ENCODE measurements at regions not wholly inside any gene's neighbourhood (a gene's known extent, or its start where the extent isn't known, plus 50 kb on each side); places are given as distances from the start of the nearest gene placed in this dataset.

- no peak for DNase-seq
These were observed 436.7 kb upstream of the CFAP20DC start for GRCh38 chr3:59486520-59486919.

- DNase-seq, result no peak
These were observed 433.4 kb upstream of the CFAP20DC start for GRCh38 chr3:59483191-59483590.

- no peak for DNase-seq
These were observed 432.9 kb upstream of the CFAP20DC start for GRCh38 chr3:59482684-59483083.

GRCh38 chr3:59481776-59482400, 432.1 kb upstream of the CFAP20DC start:
- no peak for DNase-seq

- DNase-seq, result no peak
These were observed 430.7 kb upstream of the CFAP20DC start for GRCh38 chr3:59480486-59480995.

GRCh38 chr3:59473636-59474035, 423.8 kb upstream of the CFAP20DC start:
- no peak for DNase-seq

GRCh38 chr3:59472541-59472940, 422.7 kb upstream of the CFAP20DC start:
- no peak for DNase-seq

GRCh38 chr3:59469948-59470723, 420.3 kb upstream of the CFAP20DC start:
- DNase-seq, result no peak

- no peak for DNase-seq
These were observed 417.7 kb upstream of the CFAP20DC start for GRCh38 chr3:59467476-59467875.

- DNase-seq, result no peak
These were observed 414.4 kb upstream of the CFAP20DC start for GRCh38 chr3:59464187-59464586.

- DNase-seq, result no peak
These were observed 413.4 kb upstream of the CFAP20DC start for GRCh38 chr3:59463253-59463652.

- no peak for DNase-seq
These were observed 410.2 kb upstream of the CFAP20DC start for GRCh38 chr3:59460068-59460467.

- DNase-seq, result no peak
These were observed 407.1 kb upstream of the CFAP20DC start for GRCh38 chr3:59456852-59457485.

- no peak for DNase-seq
These were observed 402.2 kb upstream of the CFAP20DC start for GRCh38 chr3:59451800-59452746.

GRCh38 chr3:59450946-59451763, 401.3 kb upstream of the CFAP20DC start:
- peak; percentile 4 to 8 for DNase-seq

GRCh38 chr3:59450437-59450836, 400.6 kb upstream of the CFAP20DC start:
- no peak for DNase-seq

GRCh38 chr3:59446775-59447465, 397.1 kb upstream of the CFAP20DC start:
- no peak for DNase-seq

- DNase-seq, result no peak
These were observed 394.9 kb upstream of the CFAP20DC start for GRCh38 chr3:59444676-59445075.

- DNase-seq, result no peak
These were observed 394.5 kb upstream of the CFAP20DC start for GRCh38 chr3:59444294-59444671.

GRCh38 chr3:59443618-59444293, 393.9 kb upstream of the CFAP20DC start:
- no peak for DNase-seq

- DNase-seq, result no peak
These were observed 392.2 kb upstream of the CFAP20DC start for GRCh38 chr3:59442046-59442445.

Measured in activated CD4-positive, alpha-beta T cell treated with anti-CD3 and anti-CD28 coated beads, Interleukin-2, amount 50 U/mL, for 4 hours (primary cell).